Keratinocyte (primary cell): ENCODE measurements at regions not wholly inside any gene's neighbourhood (a gene's known extent, or its start where the extent isn't known, plus 50 kb on each side); places are given as distances from the start of the nearest gene placed in this dataset.

ENCODE experiments used
- DNase-seq: peaks from one replicate; pipeline ENCODE4 v3.0.0-alpha.2; 2011; ENCODE audit warnings: low read depth, missing footprints, low spot score
- FAIRE-seq: peaks from 2 replicates; lab custom pipeline; 2011; peaks lifted over from hg19 to GRCh38; lab: Jason Lieb, UNC
- H2AFZ ChIP-seq: 2 replicates; pipeline ENCODE4 v1.6.0; 2012; ENCODE audit warnings: low read length, control low read depth, inconsistent platforms; ENCODE audit not compliant: control insufficient read depth
- H3K27ac ChIP-seq: 2 replicates; pipeline ENCODE4 v1.5.1; 2011; ENCODE audit warnings: low read length; ENCODE audit not compliant: control insufficient read depth, insufficient read depth
- H3K27me3 ChIP-seq: 3 replicates; pipeline ENCODE4 v1.6.0; 2011; ENCODE audit warnings: low read length; ENCODE audit not compliant: control insufficient read depth, insufficient read depth; ENCODE audit errors: extremely low read depth
- H3K36me3 ChIP-seq, 2 experiments: 2 replicates in 1 of 2; 3 replicates in 1 of 2; pipeline ENCODE4 v1.5.1; 2011; ENCODE audit warnings: low read length in 2 of 2, mild to moderate bottlenecking in 1 of 2; ENCODE audit not compliant: control insufficient read depth in 2 of 2, insufficient read depth in 2 of 2; ENCODE audit errors: extremely low read depth in 1 of 2
- H3K4me1 ChIP-seq: 3 replicates; pipeline ENCODE4 v1.5.1; 2011; ENCODE audit warnings: low read length; ENCODE audit not compliant: control insufficient read depth, insufficient read depth; ENCODE audit errors: extremely low read depth
- H3K4me2 ChIP-seq: 3 replicates; pipeline ENCODE4 v1.6.0; 2011; ENCODE audit warnings: low read depth, low read length; ENCODE audit not compliant: control insufficient read depth, insufficient read depth; ENCODE audit errors: extremely low read depth
- H3K4me3 ChIP-seq, 3 experiments: fragments of 200-600 bp in 1 of 3; sonication (generic) in 1 of 3; 2 replicates in 2 of 3; 3 replicates in 1 of 3; pipeline ENCODE4 v1.5.1; 2011 to 2016; ENCODE audit warnings: low read length in 3 of 3, mild to moderate bottlenecking in 3 of 3, control low read depth in 2 of 3, inconsistent platforms in 1 of 3, low read depth in 1 of 3, mixed read lengths in 1 of 3, mixed run types in 1 of 3, moderate library complexity in 1 of 3; ENCODE audit not compliant: control insufficient read depth in 2 of 3, insufficient read depth in 2 of 3; ENCODE audit errors: extremely low read depth in 1 of 3
- H3K79me2 ChIP-seq: 2 replicates; pipeline ENCODE4 v1.6.0; 2012; ENCODE audit warnings: low read length; ENCODE audit not compliant: control insufficient read depth, insufficient read depth
- H3K9ac ChIP-seq: 3 replicates; pipeline ENCODE4 v1.6.0; 2011; ENCODE audit warnings: low read length; ENCODE audit not compliant: control insufficient read depth, insufficient read depth; ENCODE audit errors: extremely low read depth
- H3K9me1 ChIP-seq: 3 replicates; pipeline ENCODE4 v1.6.0; 2011; ENCODE audit warnings: low read length; ENCODE audit not compliant: control insufficient read depth, insufficient read depth; ENCODE audit errors: extremely low read depth
- H3K9me3 ChIP-seq: 2 replicates; pipeline ENCODE4 v1.5.1; 2012; ENCODE audit warnings: low read depth, low read length; ENCODE audit not compliant: control insufficient read depth
- H4K20me1 ChIP-seq: 3 replicates; pipeline ENCODE4 v1.6.0; 2011; ENCODE audit warnings: low read length; ENCODE audit not compliant: control insufficient read depth, insufficient read depth; ENCODE audit errors: extremely low read depth
- EZH2 ChIP-seq: IDR thresholded peaks from one replicate; pipeline ENCODE4 v1.6.1; 2012; ENCODE audit warnings: inconsistent platforms, mild to moderate bottlenecking, low read length, moderate library complexity
- dilution Hi-C: fragments of 300-500 bp; cut with MboI; formaldehyde crosslinking; loops from one replicate; pipeline ENCODE4 v1.7.0; 2020; ENCODE audit warnings: low sequenced_read_pairs; ENCODE audit not compliant: extremely low pct_ligation_motif_present
- TF ChIP-seq, protein P1 (sequence below), 3 experiments: IDR thresholded peaks in 1 of 3; conservative IDR thresholded peaks in 1 of 3; optimal IDR thresholded peaks in 1 of 3; 2 replicates in 2 of 3; 3 replicates in 1 of 3; pipeline versions ENCODE3 to v1.5.1; 2011; ENCODE audit warnings: low read length in 3 of 3, mild to moderate bottlenecking in 3 of 3, moderate library complexity in 2 of 3, control low read depth in 1 of 3, inconsistent platforms in 1 of 3; ENCODE audit not compliant: insufficient read depth in 2 of 3; ENCODE audit errors: extremely low read depth in 1 of 3

DNA sequence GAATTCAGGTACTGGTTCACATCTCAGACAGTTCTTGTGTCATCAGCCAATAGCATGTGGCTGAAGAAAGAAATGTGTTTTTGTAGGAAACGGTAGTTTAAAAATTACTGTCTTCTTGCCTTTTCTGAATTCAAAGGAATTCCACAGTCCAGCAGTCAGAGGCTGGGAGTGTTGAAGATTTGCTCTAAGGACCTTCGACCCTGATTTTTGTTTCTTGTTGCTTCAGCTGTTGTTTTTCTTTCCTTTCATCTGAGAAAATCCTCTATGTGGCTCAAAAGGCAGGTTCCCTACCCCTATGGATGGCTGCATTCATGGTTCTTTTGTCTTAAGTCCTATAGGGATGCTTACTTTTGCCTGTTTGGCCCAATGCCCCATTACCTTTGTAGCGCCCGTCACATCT lies 304.9 kb downstream of the TMEM167A start:
- no peak for DNase-seq
- TF ChIP-seq, protein P1, sequence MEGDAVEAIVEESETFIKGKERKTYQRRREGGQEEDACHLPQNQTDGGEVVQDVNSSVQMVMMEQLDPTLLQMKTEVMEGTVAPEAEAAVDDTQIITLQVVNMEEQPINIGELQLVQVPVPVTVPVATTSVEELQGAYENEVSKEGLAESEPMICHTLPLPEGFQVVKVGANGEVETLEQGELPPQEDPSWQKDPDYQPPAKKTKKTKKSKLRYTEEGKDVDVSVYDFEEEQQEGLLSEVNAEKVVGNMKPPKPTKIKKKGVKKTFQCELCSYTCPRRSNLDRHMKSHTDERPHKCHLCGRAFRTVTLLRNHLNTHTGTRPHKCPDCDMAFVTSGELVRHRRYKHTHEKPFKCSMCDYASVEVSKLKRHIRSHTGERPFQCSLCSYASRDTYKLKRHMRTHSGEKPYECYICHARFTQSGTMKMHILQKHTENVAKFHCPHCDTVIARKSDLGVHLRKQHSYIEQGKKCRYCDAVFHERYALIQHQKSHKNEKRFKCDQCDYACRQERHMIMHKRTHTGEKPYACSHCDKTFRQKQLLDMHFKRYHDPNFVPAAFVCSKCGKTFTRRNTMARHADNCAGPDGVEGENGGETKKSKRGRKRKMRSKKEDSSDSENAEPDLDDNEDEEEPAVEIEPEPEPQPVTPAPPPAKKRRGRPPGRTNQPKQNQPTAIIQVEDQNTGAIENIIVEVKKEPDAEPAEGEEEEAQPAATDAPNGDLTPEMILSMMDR (optimal IDR thresholded peaks at IDR 0.05 in 1 of 3, IDR thresholded peaks at IDR 0.05 in 1 of 3, conservative IDR thresholded peaks at IDR 0.05 in 1 of 3; ENCODE audit: extremely low read depth in 1 of 3, insufficient read depth in 2 of 3, low read length in 3 of 3) = no peak
- no peak for TF ChIP-seq EZH2
- Histone ChIP-seq H4K20me1 (no peaks in the 10 kb centered on the region), H3K9ac (no peak overlapping the region), H2AFZ (no peak overlapping the region), H3K79me2 (no peaks in the 10 kb centered on the region), H3K9me3 (no peaks in the 10 kb centered on the region), H3K4me3 (no peak overlapping the region), H3K27me3 (no peaks in the 10 kb centered on the region), H3K4me1 (no peaks in the 10 kb centered on the region), H3K36me3 (no peaks in the 10 kb centered on the region), H3K4me2 (no peak overlapping the region), H3K9me1 (no peaks in the 10 kb centered on the region), H3K27ac (no peak overlapping the region)
- dilution Hi-C loops = no loop called here
- no peak for FAIRE-seq

DNA sequence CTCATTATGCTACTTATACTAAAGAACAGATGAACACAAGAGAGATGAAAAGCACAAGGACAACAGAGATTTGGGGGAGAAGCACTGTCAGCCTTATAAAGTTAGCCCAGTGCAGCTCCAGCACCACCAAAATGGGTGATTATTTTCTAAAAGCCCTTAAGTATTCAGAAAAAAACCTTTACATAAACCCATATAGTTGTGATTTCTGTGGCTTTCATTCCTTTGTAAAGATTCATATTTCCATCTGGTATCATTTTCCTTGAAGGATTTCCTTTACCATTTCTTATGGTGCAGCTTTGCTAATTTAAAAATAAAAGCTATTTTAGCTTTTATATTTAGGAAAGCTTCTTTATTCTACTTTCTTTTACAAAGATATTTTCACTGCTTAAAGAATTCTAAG lies 311.0 kb downstream of the TMEM167A start:
- Histone ChIP-seq H3K36me3 (no peaks in the 10 kb centered on the region), H3K27me3 (no peaks in the 10 kb centered on the region), H3K9me3 (no peaks in the 10 kb centered on the region), H3K4me2 (no peak overlapping the region), H3K9ac (no peak overlapping the region), H3K79me2 (no peaks in the 10 kb centered on the region), H2AFZ (no peak overlapping the region), H4K20me1 (no peaks in the 10 kb centered on the region), H3K4me1 (no peaks in the 10 kb centered on the region), H3K27ac (no peak overlapping the region), H3K4me3 (no peak overlapping the region), H3K9me1 (no peaks in the 10 kb centered on the region)
- no peak for TF ChIP-seq EZH2
- TF ChIP-seq, protein P1 (optimal IDR thresholded peaks at IDR 0.05 in 1 of 3, IDR thresholded peaks at IDR 0.05 in 1 of 3, conservative IDR thresholded peaks at IDR 0.05 in 1 of 3; ENCODE audit: extremely low read depth in 1 of 3, insufficient read depth in 2 of 3, low read length in 3 of 3) = no peak
- dilution Hi-C loops = no loop called here
- no peak for DNase-seq
- no peak for FAIRE-seq
